ENCODE measurements at regions not wholly inside any gene's neighbourhood (a gene's known extent, or its start where the extent isn't known, plus 50 kb on each side); places are given as distances from the start of the nearest gene placed in this dataset.

- DNase-seq: no peak
Measured at GRCh38 chr1:239840336-239840735, 251.3 kb upstream of the FMN2 start.

DNA sequence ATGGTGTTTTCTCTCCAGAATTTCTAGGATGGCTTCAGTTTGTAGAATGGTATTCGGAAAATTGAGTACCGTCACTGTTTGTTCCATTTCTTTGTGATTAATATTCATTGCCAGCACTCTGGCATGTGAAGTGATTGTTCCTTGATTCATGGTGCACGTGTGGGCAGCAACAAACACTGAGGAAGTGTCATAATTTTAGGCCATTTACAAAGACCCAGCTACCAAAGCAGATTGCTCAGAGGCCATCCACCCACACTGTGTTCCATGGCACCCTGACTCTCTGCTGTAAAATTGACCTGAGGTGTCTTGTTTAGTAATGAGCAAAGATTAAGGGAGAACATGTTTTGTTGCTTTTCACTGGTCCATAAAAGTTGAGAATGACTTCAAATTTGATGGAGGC lies 250.9 kb upstream of the FMN2 start:
- no peak for DNase-seq

- no peak for DNase-seq
Measured at GRCh38 chr1:239841631-239842030, 250.1 kb upstream of the FMN2 start.

GRCh38 chr1:239843541-239843940 lies 248.1 kb upstream of the FMN2 start:
- no peak for DNase-seq

DNA sequence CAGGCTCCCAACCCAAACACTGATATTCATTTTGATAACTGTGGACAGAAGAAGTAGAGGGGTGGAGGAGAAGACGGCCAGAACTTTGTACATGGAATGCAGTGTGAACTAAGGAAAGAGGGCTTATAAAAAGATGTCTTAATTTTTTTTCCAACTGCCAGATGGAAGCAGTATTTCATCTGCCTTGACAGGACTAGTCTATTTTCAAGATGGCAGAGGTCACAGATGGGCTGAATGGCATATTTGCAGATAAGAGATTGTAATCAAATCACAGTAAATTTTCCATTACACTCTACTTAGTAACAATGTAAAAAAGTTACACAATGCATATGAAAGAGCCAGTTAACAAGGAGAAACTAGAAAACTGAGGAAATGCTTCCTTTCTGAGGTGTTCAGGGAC lies 246.8 kb upstream of the FMN2 start:
- DNase-seq: no peak

DNA sequence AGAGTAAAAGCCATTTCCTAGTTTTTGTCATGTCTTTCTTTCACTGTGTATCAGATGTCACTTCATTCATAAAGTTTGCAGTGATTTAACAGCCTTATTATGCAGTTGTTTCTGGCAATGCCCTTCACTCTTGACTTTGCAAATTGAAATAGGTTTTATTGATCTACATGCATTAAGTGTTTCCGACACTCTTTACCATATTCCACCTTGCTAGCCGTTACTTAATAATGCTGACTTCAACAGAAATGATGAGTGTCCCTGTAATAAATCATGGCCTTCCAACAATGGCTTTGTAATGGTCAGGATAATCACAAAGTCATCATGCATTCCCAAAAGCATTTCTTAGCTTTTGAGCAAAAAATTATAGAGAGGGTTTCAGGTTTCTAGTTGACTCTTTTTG lies 236.8 kb upstream of the FMN2 start:
- DNase-seq: no peak

DNA sequence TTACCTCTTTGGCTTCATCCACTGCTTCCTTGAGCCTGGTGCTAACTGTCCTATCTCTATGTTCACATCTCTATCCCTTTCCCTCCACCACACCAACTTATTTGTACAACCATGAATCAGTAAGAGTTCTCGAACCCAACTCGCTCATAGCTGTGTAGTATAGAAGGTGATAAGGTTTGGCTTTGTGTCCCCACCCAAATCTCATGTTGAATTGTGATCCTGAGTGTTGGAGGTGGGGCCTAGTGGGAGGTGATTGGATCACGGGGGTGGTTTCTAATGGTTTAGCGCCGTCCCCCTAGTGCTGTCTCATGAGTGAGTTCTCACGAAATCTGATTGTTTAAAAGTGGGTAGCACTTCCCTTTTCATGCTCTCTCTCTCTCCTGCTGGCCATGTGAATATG lies 235.6 kb upstream of the FMN2 start:
- DNase-seq: no peak

DNA sequence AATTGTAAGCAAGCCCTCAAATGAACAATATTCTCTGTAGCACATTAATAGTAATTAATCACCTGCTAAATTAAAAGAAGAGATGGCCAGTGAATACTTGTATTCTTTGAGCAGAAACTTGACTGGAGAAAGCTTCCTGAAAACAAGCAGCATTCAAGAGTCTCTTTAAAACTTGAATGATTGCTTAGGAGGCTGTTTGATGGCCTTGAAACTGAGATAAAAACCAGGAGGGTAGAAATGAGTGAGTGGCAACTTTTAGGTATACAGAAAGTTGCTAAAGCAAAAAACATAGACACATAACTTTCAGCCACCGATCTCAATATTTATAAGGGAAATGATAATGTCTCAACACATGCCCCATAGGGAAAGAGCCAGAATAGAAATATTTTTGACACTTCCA lies 234.8 kb upstream of the FMN2 start:
- no peak for DNase-seq

DNA sequence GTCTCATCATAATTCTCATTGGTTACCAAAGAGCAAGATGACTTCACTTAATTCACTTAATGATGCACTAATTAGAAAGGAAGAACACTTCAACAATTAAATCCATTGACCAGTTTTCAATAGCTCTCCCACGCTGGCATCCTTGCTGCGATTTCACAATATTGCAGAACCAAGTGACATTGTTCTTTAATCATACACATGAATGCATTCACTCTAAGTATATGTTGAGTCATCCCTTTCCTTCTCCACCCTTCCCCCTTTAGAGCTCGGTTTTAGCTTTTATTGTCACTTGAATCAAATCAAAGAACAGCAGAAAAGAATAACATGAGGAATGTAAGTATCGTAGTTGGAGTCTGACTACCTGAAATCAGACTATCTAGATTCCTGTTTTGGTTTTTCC lies 233.6 kb upstream of the FMN2 start:
- DNase-seq: no peak

GRCh38 chr1:239858529-239858928 lies 233.2 kb upstream of the FMN2 start:
- no peak for DNase-seq

GRCh38 chr1:239861985-239862384 lies 229.7 kb upstream of the FMN2 start:
- DNase-seq: no peak

GRCh38 chr1:239868058-239868832 lies 223.4 kb upstream of the FMN2 start:
- no peak for DNase-seq

DNA sequence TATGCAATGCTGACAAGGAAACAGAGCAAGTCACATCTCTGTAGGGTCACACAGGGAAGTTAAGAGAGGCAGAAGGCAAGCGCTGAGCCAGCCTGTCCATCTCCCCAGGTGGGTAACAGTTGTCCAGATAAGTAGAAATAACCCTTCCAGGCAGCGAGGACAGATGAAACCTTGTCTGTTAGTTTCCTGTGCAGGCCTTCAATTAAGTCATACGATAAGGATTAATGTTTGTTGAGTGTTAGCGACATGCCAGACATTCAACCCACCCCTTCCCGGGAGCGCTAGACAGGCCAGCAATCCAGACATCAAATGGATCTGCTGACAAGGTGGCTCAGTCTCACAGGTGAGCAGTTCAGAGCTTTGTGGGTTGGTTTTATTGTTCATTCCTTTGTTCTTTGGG lies 221.5 kb upstream of the FMN2 start:
- DNase-seq: no peak

GRCh38 chr1:239872626-239873025 lies 219.1 kb upstream of the FMN2 start:
- no peak for DNase-seq

GRCh38 chr1:239874831-239875230 lies 216.9 kb upstream of the FMN2 start:
- DNase-seq: no peak

DNA sequence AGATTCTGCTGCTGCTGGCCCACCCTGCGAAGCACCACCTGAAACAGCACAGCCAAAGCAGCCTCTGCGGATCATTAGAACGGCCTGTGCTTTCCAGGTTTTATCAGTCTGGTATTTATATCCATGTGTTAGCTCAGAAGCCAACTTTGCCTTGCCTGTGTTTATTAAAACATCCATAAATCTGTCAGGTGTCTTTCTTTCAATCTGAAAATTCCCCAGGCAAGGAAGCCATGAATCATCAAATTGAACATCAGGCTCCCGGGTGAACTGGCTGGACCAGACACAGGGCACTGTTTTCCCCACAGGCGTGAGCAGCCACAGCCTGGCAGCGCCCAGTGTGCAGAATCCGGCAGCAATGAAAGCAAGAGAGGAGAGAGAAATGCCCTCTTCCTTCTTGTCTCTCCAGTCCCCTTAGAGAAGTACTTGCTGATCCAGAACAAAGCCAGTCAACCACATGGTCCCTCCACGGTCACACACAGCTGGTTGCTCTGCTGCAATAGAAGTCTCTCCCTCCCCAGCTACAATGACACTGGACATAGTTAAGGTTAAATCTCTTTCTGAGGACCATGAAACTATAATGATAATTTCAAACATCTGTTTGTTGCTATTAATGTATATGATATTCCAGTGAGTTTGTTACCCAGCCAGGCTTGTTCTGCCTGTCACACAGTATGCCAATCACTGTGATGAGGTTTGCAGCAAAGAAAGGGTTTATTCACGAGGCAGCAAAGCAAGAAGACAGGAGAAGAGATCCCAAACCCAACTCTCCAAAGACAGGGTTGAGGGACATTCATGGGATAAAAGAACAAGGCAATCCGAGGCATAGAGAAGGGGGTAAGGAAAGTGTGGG lies 212.1 kb upstream of the FMN2 start:
- no peak for DNase-seq

GRCh38 chr1:239882967-239883366 lies 208.7 kb upstream of the FMN2 start:
- DNase-seq: no peak

GRCh38 chr1:239884796-239885195 lies 206.9 kb upstream of the FMN2 start:
- DNase-seq: no peak

DNA sequence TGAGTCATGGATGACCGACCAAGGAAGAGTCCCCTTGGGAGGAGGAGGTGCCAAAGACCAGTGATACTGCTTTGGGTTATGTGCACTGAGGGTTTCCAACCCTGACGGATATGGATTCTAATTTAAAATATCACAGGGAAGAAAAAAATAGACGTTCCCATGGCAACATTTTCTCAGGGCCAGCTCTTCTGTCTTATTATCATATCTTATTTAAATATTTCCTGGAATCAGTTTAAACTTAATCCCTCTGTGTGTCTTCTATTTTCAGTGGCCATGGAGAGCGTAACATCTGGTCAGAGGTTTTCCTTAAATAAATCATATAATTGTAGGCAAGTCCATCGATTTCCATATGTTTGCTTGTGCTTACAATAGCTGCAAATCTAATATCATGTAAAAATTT lies 205.4 kb upstream of the FMN2 start:
- DNase-seq: no peak

DNA sequence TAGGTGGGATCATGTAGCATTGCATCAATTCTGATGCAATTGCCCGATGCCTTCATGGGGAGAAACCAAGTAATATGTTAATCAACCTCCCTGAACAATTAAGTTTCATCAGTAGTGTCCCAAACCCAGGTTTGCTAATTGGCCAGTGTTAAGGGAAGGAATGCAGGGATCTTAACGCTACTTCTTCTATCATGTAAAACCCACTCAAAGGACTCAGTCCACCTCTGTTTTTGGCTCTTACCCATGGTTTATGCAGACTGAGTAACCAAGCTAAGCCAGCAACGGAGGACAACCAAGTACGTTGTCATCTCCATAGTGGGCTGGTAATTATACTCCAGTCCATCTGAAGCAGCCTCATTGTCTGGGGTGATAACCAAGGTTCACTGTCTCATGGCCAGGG lies 203.0 kb upstream of the FMN2 start:
- DNase-seq: no peak

DNA sequence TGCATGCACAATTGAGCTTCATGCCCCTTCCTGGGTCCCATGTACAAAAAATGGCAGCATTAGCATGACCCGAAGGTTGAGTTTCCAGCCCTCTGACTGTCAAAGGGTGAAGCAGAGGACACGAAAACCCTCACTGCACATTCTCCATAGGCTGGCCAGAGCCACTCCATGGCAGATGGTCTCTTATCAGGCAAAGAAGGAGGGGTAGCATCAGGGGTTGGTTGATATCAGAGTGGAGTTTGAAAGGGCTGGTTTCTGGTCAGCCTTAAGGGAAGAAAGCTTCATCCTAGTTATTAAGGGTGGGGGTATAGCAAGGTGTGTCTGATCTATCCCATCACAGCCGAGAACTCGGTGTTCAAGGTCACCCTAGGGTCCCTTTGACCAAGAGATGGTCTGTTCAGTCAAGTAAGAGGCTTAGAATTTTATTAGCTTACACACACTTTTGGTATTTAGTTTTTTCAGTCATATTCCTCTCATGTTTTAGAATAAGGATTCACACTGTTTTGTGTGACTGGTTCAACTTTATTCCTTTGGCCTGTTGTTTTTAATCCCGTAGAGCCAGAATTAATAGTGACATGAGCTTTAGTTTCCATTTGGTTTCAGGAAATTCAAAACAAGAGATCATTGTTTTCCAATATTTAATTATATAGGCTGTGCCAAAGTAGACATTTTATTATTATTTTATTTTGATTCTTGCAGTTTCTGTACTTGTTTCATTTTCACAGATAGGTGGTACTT lies 199.9 kb upstream of the FMN2 start:
- no peak for DNase-seq

DNA sequence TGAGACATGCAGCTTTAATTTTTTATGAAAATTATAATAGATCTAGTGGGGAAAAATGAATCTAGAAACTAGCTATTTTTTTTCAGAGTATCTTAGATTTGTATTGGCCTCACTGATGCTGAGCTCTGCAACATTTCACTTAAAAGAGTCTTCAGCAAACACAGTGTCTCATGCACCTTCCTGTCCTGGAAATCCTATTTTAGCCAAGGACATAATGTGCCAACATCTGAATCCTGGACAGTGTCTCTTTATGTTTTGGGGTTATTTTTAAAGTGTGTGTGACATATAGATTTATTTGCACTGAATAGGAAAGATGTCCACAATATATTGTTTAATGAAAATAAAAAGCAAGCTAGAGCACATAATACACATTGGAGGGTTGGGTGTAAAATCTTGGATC lies 199.1 kb upstream of the FMN2 start:
- DNase-seq: no peak

DNA sequence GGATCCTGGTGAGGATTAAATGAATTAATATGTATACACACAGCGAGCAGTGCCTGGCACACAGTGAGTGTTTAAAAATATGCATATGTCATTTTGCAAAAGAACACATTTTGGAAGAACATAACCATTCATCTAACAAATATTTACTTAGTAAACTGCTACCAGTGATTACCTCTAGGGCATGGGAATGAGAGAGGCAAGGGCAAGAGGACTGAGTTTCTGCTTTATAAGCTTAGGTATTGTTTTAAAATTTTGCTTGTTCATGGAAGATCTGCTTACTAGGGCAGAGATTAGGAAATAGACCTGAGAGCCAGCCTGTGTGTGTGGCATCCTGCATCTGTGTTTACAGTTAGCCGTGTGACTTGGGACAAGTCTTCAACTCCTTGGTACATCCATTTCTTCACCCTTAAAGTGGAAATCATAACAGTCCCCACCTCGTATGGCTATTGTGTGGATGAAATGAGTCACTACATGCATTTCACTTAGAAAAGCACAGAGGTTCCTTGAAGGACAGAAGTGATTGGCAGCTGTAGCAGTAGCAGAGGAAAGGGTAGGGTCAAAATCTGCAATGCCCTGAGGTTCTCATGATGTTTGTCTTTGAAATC lies 198.5 kb upstream of the FMN2 start:
- no peak for DNase-seq
